ENCODE measurements at regions not wholly inside any gene's neighbourhood (a gene's known extent, or its start where the extent isn't known, plus 50 kb on each side); places are given as distances from the start of the nearest gene placed in this dataset.

- H3K4me3 Mint-ChIP-seq: peak overlapping the region in 1 of 10 donors; percentile 18
- DNase-seq: no peak
These were observed 188.6 kb upstream of the ZNF608 start for GRCh38 chr5:124935065-124935464.

GRCh38 chr5:124936626-124936933 is 190.1 kb upstream of the ZNF608 start:
- Mint-ChIP-seq H3K27me3 (no peaks in the 10 kb centered on the region), H3K4me1 (peaks cover 0 to 8% (median 0%) of the 10 kb centered on the region in 7 donors), H3K27ac (no peak overlapping the region), H3K9me3 (peaks cover 0 to 16% (median 5%) of the 10 kb centered on the region in 11 donors), H3K4me3 (no peak overlapping the region), H3K36me3 (peaks cover 0 to 7% (median 0%) of the 10 kb centered on the region in 5 donors)
- ATAC-seq (no peak), DNase-seq (no peak)
- ChIA-PET POLR2A (no interaction called here), CTCF (interaction anchor here (0.6 kb wide), 1 partner anchor 29 kb away, joined by 3 read pairs; no protein-coding TSS in a partner anchor)
- no peaks in the 10 kb centered on the region for H3K27me3 ChIP-seq (ENCODE audit: control insufficient read depth in 2 of 2, insufficient read depth in 2 of 2, low read length in 2 of 2)
- H3K4me1 ChIP-seq (ENCODE audit: control insufficient read depth in 2 of 2, insufficient read depth in 2 of 2, low read length in 2 of 2): no peaks in the 10 kb centered on the region
- H3K36me3 ChIP-seq (ENCODE audit: control insufficient read depth in 2 of 3, insufficient read depth in 3 of 3, low read length in 3 of 3): no peaks in the 10 kb centered on the region
- no peak overlapping the region for H3K4me3 ChIP-seq (ENCODE audit: low read length)
- no peaks in the 10 kb centered on the region for H3K9me3 ChIP-seq (ENCODE audit: control insufficient read depth in 2 of 3, low read length in 3 of 3)
- H3K27ac ChIP-seq (ENCODE audit: low read depth, low read length): no peak overlapping the region
- intact Hi-C loops (cut with micrococcal nuclease): no loop called here

More at GRCh38 chr5:124935065-124935464, 188.6 kb upstream of the ZNF608 start:
- intact Hi-C loops (cut with micrococcal nuclease): loop anchor here in 1 of 2 donors (2.0 kb wide), 1 partner anchor 32 kb away; no protein-coding TSS in a partner anchor
- Mint-ChIP-seq H3K27ac (peak overlapping the region in 1 of 9 donors; percentile 73), H3K9me3 (peaks cover 0 to 13% (median 0%) of the 10 kb centered on the region in 11 donors), H3K27me3 (no peaks in the 10 kb centered on the region), H3K4me1 (peaks cover 0 to 8% (median 0%) of the 10 kb centered on the region in 7 donors), H3K36me3 (peaks cover 0 to 4% (median 0%) of the 10 kb centered on the region in 5 donors)
- Histone ChIP-seq H3K27me3 (ENCODE audit: control insufficient read depth in 2 of 2, insufficient read depth in 2 of 2, low read length in 2 of 2) (no peaks in the 10 kb centered on the region), H3K36me3 (ENCODE audit: control insufficient read depth in 2 of 3, insufficient read depth in 3 of 3, low read length in 3 of 3) (no peaks in the 10 kb centered on the region), H3K27ac (ENCODE audit: low read depth, low read length) (no peak overlapping the region), H3K4me1 (ENCODE audit: control insufficient read depth in 2 of 2, insufficient read depth in 2 of 2, low read length in 2 of 2) (no peaks in the 10 kb centered on the region), H3K4me3 (ENCODE audit: low read length) (no peak overlapping the region), H3K9me3 (ENCODE audit: control insufficient read depth in 2 of 3, low read length in 3 of 3) (no peaks in the 10 kb centered on the region)
- ChIA-PET POLR2A (no interaction called here), CTCF (no interaction called here)
- no peak for ATAC-seq

GRCh38 chr5:124941051-124942049 is 194.9 kb upstream of the ZNF608 start:
- Mint-ChIP-seq H3K27me3 (no peaks in the 10 kb centered on the region), H3K4me1 (peaks cover 0 to 4% (median 0%) of the 10 kb centered on the region in 7 donors), H3K36me3 (peaks cover 0 to 6% (median 0%) of the 10 kb centered on the region in 5 donors), H3K9me3 (peaks cover 0 to 20% (median 4%) of the 10 kb centered on the region in 11 donors), H3K27ac (no peak overlapping the region), H3K4me3 (no peak overlapping the region)
- CTCF ChIA-PET: no interaction called here
- POLR2A ChIA-PET: no interaction called here
- ATAC-seq (no peak), DNase-seq (no peak)
- intact Hi-C loops (cut with micrococcal nuclease): no loop called here
- Histone ChIP-seq H3K4me3 (ENCODE audit: low read length) (no peak overlapping the region), H3K27ac (ENCODE audit: low read depth, low read length) (no peak overlapping the region), H3K27me3 (ENCODE audit: control insufficient read depth in 2 of 2, insufficient read depth in 2 of 2, low read length in 2 of 2) (no peaks in the 10 kb centered on the region), H3K9me3 (ENCODE audit: control insufficient read depth in 2 of 3, low read length in 3 of 3) (no peaks in the 10 kb centered on the region), H3K4me1 (ENCODE audit: control insufficient read depth in 2 of 2, insufficient read depth in 2 of 2, low read length in 2 of 2) (no peaks in the 10 kb centered on the region), H3K36me3 (ENCODE audit: control insufficient read depth in 2 of 3, insufficient read depth in 3 of 3, low read length in 3 of 3) (no peaks in the 10 kb centered on the region)

- Histone ChIP-seq H3K36me3 (ENCODE audit: control insufficient read depth in 2 of 3, insufficient read depth in 3 of 3, low read length in 3 of 3) (no peaks in the 10 kb centered on the region), H3K4me3 (ENCODE audit: low read length) (no peak overlapping the region), H3K4me1 (ENCODE audit: control insufficient read depth in 2 of 2, insufficient read depth in 2 of 2, low read length in 2 of 2) (no peaks in the 10 kb centered on the region), H3K27me3 (ENCODE audit: control insufficient read depth in 2 of 2, insufficient read depth in 2 of 2, low read length in 2 of 2) (no peaks in the 10 kb centered on the region), H3K9me3 (ENCODE audit: control insufficient read depth in 2 of 3, low read length in 3 of 3) (no peaks in the 10 kb centered on the region), H3K27ac (ENCODE audit: low read depth, low read length) (no peak overlapping the region)
- ChIA-PET CTCF (no interaction called here), POLR2A (no interaction called here)
- no peak for ATAC-seq
- peaks cover 0 to 2% (median 0%) of the 10 kb centered on the region in 5 donors for H3K36me3 Mint-ChIP-seq
- peaks cover 0 to 6% (median 0%) of the 10 kb centered on the region in 7 donors for H3K4me1 Mint-ChIP-seq
- H3K4me3 Mint-ChIP-seq: no peak overlapping the region
- peaks cover 0 to 12% (median 0%) of the 10 kb centered on the region in 11 donors for H3K9me3 Mint-ChIP-seq
- no peak overlapping the region for H3K27ac Mint-ChIP-seq
- no peak for DNase-seq
- no peaks in the 10 kb centered on the region for H3K27me3 Mint-ChIP-seq
- intact Hi-C loops (cut with micrococcal nuclease): no loop called here
These were observed 201.8 kb upstream of the ZNF608 start for GRCh38 chr5:124948062-124948753.

- Mint-ChIP-seq H3K4me3 (no peak overlapping the region), H3K27me3 (no peaks in the 10 kb centered on the region), H3K4me1 (peaks cover 0 to 6% (median 0%) of the 10 kb centered on the region in 7 donors), H3K27ac (no peak overlapping the region), H3K9me3 (peaks cover 0 to 12% (median 0%) of the 10 kb centered on the region in 11 donors), H3K36me3 (peaks cover 0 to 2% (median 0%) of the 10 kb centered on the region in 5 donors)
- Histone ChIP-seq H3K36me3 (ENCODE audit: control insufficient read depth in 2 of 3, insufficient read depth in 3 of 3, low read length in 3 of 3) (no peaks in the 10 kb centered on the region), H3K4me1 (ENCODE audit: control insufficient read depth in 2 of 2, insufficient read depth in 2 of 2, low read length in 2 of 2) (no peaks in the 10 kb centered on the region), H3K9me3 (ENCODE audit: control insufficient read depth in 2 of 3, low read length in 3 of 3) (no peaks in the 10 kb centered on the region), H3K27ac (ENCODE audit: low read depth, low read length) (no peak overlapping the region), H3K4me3 (ENCODE audit: low read length) (no peak overlapping the region), H3K27me3 (ENCODE audit: control insufficient read depth in 2 of 2, insufficient read depth in 2 of 2, low read length in 2 of 2) (no peaks in the 10 kb centered on the region)
- no peak for ATAC-seq
- ChIA-PET CTCF (no interaction called here), POLR2A (no interaction called here)
- intact Hi-C loops (cut with micrococcal nuclease): no loop called here
- no peak for DNase-seq
These were observed 202.4 kb upstream of the ZNF608 start for GRCh38 chr5:124948754-124949275.

- Histone ChIP-seq H3K27ac (ENCODE audit: low read depth, low read length) (no peak overlapping the region), H3K4me1 (ENCODE audit: control insufficient read depth in 2 of 2, insufficient read depth in 2 of 2, low read length in 2 of 2) (no peaks in the 10 kb centered on the region), H3K9me3 (ENCODE audit: control insufficient read depth in 2 of 3, low read length in 3 of 3) (no peaks in the 10 kb centered on the region), H3K4me3 (ENCODE audit: low read length) (no peak overlapping the region), H3K27me3 (ENCODE audit: control insufficient read depth in 2 of 2, insufficient read depth in 2 of 2, low read length in 2 of 2) (no peaks in the 10 kb centered on the region), H3K36me3 (ENCODE audit: control insufficient read depth in 2 of 3, insufficient read depth in 3 of 3, low read length in 3 of 3) (no peaks in the 10 kb centered on the region)
- no peak for DNase-seq
- Mint-ChIP-seq H3K27ac (no peak overlapping the region), H3K9me3 (peaks cover 0 to 10% (median 0%) of the 10 kb centered on the region in 11 donors), H3K36me3 (peaks cover 0 to 2% (median 0%) of the 10 kb centered on the region in 5 donors), H3K27me3 (no peaks in the 10 kb centered on the region), H3K4me3 (no peak overlapping the region), H3K4me1 (peaks cover 0 to 6% (median 0%) of the 10 kb centered on the region in 7 donors)
- ChIA-PET POLR2A (no interaction called here), CTCF (no interaction called here)
- no peak for ATAC-seq
- intact Hi-C loops (cut with micrococcal nuclease): no loop called here
These were observed 203.4 kb upstream of the ZNF608 start for GRCh38 chr5:124949862-124950261.

Measured in naive thymus-derived CD4-positive, alpha-beta T cell (primary cell).